Gastroesophageal sphincter (tissue), 4 donors: ENCODE measurements at regions not wholly inside any gene's neighbourhood (a gene's known extent, or its start where the extent isn't known, plus 50 kb on each side); places are given as distances from the start of the nearest gene placed in this dataset.
"Not testable (repeated sequence)": the region's sequence is repeated elsewhere in the genome, so short reads cannot be mapped to it uniquely, and the experiment has no call there.

ENCODE experiments used
- ATAC-seq: fragments of 150-250 bp; one replicate; pipeline ENCODE4 v1.9.1; 2016; ENCODE audit warnings: mild to moderate bottlenecking, moderate library complexity
- H3K27ac ChIP-seq, 4 donors: fragments of 200-600 bp; sonication (generic) in 3 of 4; 1 replicate in 3 of 4; 2 replicates in 1 of 4; pipeline ENCODE4 v1.5.1; 2016 to 2019
- H3K27me3 ChIP-seq: fragments of 200-600 bp; sonication (generic); one replicate; pipeline ENCODE4 v1.5.1; 2019
- H3K36me3 ChIP-seq, 2 donors: fragments of 200-600 bp; sonication (generic); one replicate each; pipeline ENCODE4 v1.5.1; 2019; ENCODE audit warnings: control low read depth in 1 of 2
- H3K4me1 ChIP-seq, 3 donors: fragments of 200-600 bp; sonication (generic); 1 replicate in 2 of 3; 2 replicates in 1 of 3; pipeline ENCODE4 v1.5.1; 2016 to 2019; ENCODE audit warnings: control low read depth in 2 of 3
- H3K4me3 ChIP-seq, 2 donors: fragments of 200-600 bp; sonication (generic); one replicate each; pipeline ENCODE4 v1.5.1; 2019; ENCODE audit warnings: mild to moderate bottlenecking in 1 of 2, moderate library complexity in 1 of 2
- H3K9me3 ChIP-seq, 3 donors: fragments of 200-600 bp; sonication (generic); one replicate each; pipeline ENCODE4 v1.5.1; 2017 to 2019; ENCODE audit warnings: control low read depth in 2 of 3
- CTCF ChIP-seq, 4 experiments: fragments of 200-600 bp in 2 of 4; fragments of 450-650 bp in 2 of 4; sonication (generic) in 1 of 4; IDR thresholded peaks; one replicate each; pipeline ENCODE4 v1.5.1; 2017 to 2019; ENCODE audit warnings: antibody characterized with exemption in 4 of 4, mild to moderate bottlenecking in 2 of 4, moderate library complexity in 2 of 4
- EP300 ChIP-seq: sonication (generic); formaldehyde crosslinking; IDR thresholded peaks from one replicate; pipeline ENCODE4 v1.6.1; 2017; ENCODE audit warnings: antibody characterized with exemption, mild to moderate bottlenecking
- POLR2A ChIP-seq, 2 donors: fragments of 450-650 bp; IDR thresholded peaks; one replicate each; pipeline ENCODE4 v1.6.1; 2017; ENCODE audit warnings: antibody characterized with exemption in 2 of 2, mild to moderate bottlenecking in 2 of 2, moderate library complexity in 1 of 2
- POLR2AphosphoS5 ChIP-seq: sonication (generic); formaldehyde crosslinking; IDR thresholded peaks from one replicate; pipeline ENCODE4 v1.6.1; 2017; ENCODE audit warnings: antibody characterized with exemption
- WGBS, 2 donors: methylation state at CpG; one replicate each; pipeline ENCODE4 v1.1.5; 2018; ENCODE audit warnings: low coverage in 1 of 2; 5-methylcytosine and 5-hydroxymethylcytosine counted together

GRCh38 chr5:125487231-125487630 lies 740.8 kb upstream of the ZNF608 start:
- TF ChIP-seq EP300: no peak
- no peak for TF ChIP-seq POLR2A (IDR thresholded peaks at IDR 0.05)
- no peak for TF ChIP-seq POLR2AphosphoS5
- no peak for TF ChIP-seq CTCF (IDR thresholded peaks at IDR 0.05)
- 58 to 63% methylated on average over 3 of the region's 3 CpGs for WGBS, 2 donors
- Histone ChIP-seq H3K4me1 (peaks cover 17 to 42% (median 18%) of the 10 kb centered on the region in 3 donors), H3K4me3 (no peak overlapping the region), H3K27me3 (no peaks in the 10 kb centered on the region), H3K36me3 (no peaks in the 10 kb centered on the region), H3K27ac (peak overlapping the region in 2 of 4 donors; percentile 1 to 2), H3K9me3 (no peaks in the 10 kb centered on the region)
- no peak for ATAC-seq

DNA sequence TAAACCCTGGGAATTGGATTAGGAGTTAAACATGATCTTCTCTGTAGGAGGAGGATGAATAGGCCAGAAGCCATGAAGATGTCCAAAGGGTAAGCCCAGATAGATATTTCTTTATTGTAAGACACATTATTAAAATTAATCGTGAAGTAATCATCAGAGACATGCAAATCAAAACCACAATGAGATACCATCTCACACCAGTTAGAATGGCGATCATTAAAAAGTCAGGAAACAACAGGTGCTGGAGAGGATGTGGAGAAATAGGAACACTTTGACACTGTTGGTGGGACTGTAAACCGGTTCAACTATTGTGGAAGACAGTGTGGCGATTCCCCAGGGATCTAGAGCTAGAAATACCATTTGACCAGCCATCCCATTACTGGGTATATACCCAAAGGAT lies 741.2 kb upstream of the ZNF608 start:
- ATAC-seq, H3K27me3 ChIP-seq, H3K4me3 ChIP-seq, H3K27ac ChIP-seq, H3K9me3 ChIP-seq, H3K36me3 ChIP-seq: not testable (repeated sequence)
- peaks cover 17 to 39% (median 18%) of the 10 kb centered on the region in 3 donors for H3K4me1 ChIP-seq
- 88 to 100% methylated on average over 2 to 4 of the region's 4 CpGs for WGBS, 2 donors

DNA sequence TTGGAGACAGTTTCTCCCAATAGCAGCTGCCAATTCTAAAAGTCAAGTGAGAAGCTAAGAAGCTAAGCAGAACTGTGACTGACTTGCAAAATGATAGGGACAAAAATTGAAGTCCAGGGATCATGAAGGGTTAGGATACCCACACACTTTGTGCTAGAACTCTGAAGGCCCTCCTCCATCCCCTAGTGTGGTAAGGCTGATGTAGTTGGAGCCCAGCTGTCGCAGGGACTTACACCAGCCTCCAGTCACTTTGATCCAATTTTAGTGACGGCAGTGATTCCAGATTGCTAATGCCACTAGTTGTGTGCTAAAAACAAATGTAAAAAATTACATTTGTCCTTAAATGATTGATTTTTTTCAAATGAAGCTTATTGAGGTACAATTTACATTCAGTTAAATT lies 742.7 kb upstream of the ZNF608 start:
- Histone ChIP-seq H3K4me1 (peaks cover 13 to 33% (median 14%) of the 10 kb centered on the region in 3 donors), H3K9me3 (no peaks in the 10 kb centered on the region), H3K4me3 (no peak overlapping the region), H3K27ac (no peak overlapping the region), H3K27me3 (no peaks in the 10 kb centered on the region), H3K36me3 (no peaks in the 10 kb centered on the region)
- TF ChIP-seq EP300 (no peak), POLR2A (IDR thresholded peaks at IDR 0.05) (no peak), POLR2AphosphoS5 (no peak), CTCF (IDR thresholded peaks at IDR 0.05) (no peak)
- WGBS, 2 donors: 92 to 100% methylated on average over 1 to 2 of the region's 2 CpGs
- no peak for ATAC-seq

GRCh38 chr5:125491986-125492492 lies 745.6 kb upstream of the ZNF608 start:
- Histone ChIP-seq H3K27me3 (no peaks in the 10 kb centered on the region), H3K4me1 (peaks cover 0 to 4% (median 0%) of the 10 kb centered on the region in 3 donors), H3K36me3 (no peaks in the 10 kb centered on the region), H3K9me3 (no peaks in the 10 kb centered on the region), H3K4me3 (no peak overlapping the region), H3K27ac (no peak overlapping the region)
- WGBS, 2 donors: 51 to 58% methylated on average over 3 of the region's 3 CpGs
- ATAC-seq: no peak
- TF ChIP-seq EP300 (no peak), POLR2A (IDR thresholded peaks at IDR 0.05) (no peak), POLR2AphosphoS5 (no peak), CTCF (IDR thresholded peaks at IDR 0.05) (no peak)

DNA sequence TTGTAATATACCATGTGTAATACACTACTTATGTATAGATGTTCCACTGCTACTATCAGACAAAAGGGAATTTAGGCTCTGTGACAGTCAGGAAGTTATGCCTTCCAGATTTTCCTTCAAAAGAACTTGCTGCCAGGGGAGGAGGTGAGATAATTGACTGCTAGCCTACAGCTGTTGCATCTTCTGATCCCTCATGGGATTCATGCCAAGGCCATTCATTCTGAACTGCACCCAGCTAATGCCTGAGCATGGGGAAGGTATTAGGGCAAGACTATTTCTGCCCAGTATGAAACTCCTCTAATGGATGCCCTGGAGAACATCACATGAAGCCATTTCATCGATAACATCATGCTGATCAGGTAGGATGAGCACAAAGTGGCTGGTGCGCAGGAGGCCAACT lies 746.5 kb upstream of the ZNF608 start:
- no peak overlapping the region for H3K27ac ChIP-seq
- no peaks in the 10 kb centered on the region for H3K36me3 ChIP-seq
- ATAC-seq: no peak
- H3K9me3 ChIP-seq: no peaks in the 10 kb centered on the region
- 90 to 100% methylated on average over 2 of the region's 2 CpGs for WGBS, 2 donors
- no peaks in the 10 kb centered on the region for H3K4me1 ChIP-seq
- TF ChIP-seq POLR2A (IDR thresholded peaks at IDR 0.05) (no peak), EP300 (no peak), POLR2AphosphoS5 (no peak), CTCF (IDR thresholded peaks at IDR 0.05) (no peak)
- no peaks in the 10 kb centered on the region for H3K27me3 ChIP-seq
- H3K4me3 ChIP-seq: no peak overlapping the region
